ENCODE measurements at regions not wholly inside any gene's neighbourhood (a gene's known extent, or its start where the extent isn't known, plus 50 kb on each side); places are given as distances from the start of the nearest gene placed in this dataset.

- TF ChIP-seq YY1 (IDR thresholded peaks at IDR 0.05): no peak
- TF ChIP-seq HNF4A (conservative IDR thresholded peaks at IDR 0.05): no peak
- TF ChIP-seq EGR1 (IDR thresholded peaks at IDR 0.05; ENCODE audit: low read depth in 2 of 2): no peak
- TF ChIP-seq FOXA2 (IDR thresholded peaks at IDR 0.05): no peak
- no peak for TF ChIP-seq TAF1 (conservative IDR thresholded peaks at IDR 0.05)
- no peak for TF ChIP-seq RXRA (IDR thresholded peaks at IDR 0.05)
- no peak for TF ChIP-seq ZBTB33 (IDR thresholded peaks at IDR 0.05)
- TF ChIP-seq NR2F2 (IDR thresholded peaks at IDR 0.05): no peak
- no peak for TF ChIP-seq SP1 (IDR thresholded peaks at IDR 0.05)
- TF ChIP-seq GABPA (IDR thresholded peaks at IDR 0.05 in 1 of 2, conservative IDR thresholded peaks at IDR 0.05 in 1 of 2): no peak
- no peak for TF ChIP-seq RAD21 (IDR thresholded peaks at IDR 0.05)
- TF ChIP-seq JUND (IDR thresholded peaks at IDR 0.05): no peak
- no peak for TF ChIP-seq MAX (IDR thresholded peaks at IDR 0.05)
- no peak for TF ChIP-seq FOXA1 (IDR thresholded peaks at IDR 0.05)
- TF ChIP-seq REST (IDR thresholded peaks at IDR 0.05): no peak
- TF ChIP-seq ATF3 (IDR thresholded peaks at IDR 0.05): no peak
- TF ChIP-seq CTCF (IDR thresholded peaks at IDR 0.05; ENCODE audit: low read depth, low read length, missing input control): no peak
- no peaks in the 10 kb centered on the region for H3K27me3 ChIP-seq (ENCODE audit: control insufficient read depth in 4 of 4, insufficient read depth in 4 of 4, low read length in 3 of 4)
- no peak overlapping the region for H3K9ac ChIP-seq (ENCODE audit: low read depth in 1 of 2, low read length in 2 of 2)
- no peak for DNase-seq (ENCODE audit: low spot score)
- H3K4me3 ChIP-seq (ENCODE audit: low read depth in 1 of 3, low read length in 3 of 3): no peak overlapping the region
- H3K36me3 ChIP-seq (ENCODE audit: control insufficient read depth in 4 of 4, insufficient read depth in 3 of 4, low read depth in 1 of 4, low read length in 3 of 4): no peaks in the 10 kb centered on the region
- H3K27ac ChIP-seq (ENCODE audit: low read depth in 1 of 2, low read length in 2 of 2): no peak overlapping the region
- no peaks in the 10 kb centered on the region for H3K4me1 ChIP-seq (ENCODE audit: control insufficient read depth in 4 of 4, insufficient read depth in 4 of 4, low read length in 3 of 4)
- no peaks in the 10 kb centered on the region for H3K9me3 ChIP-seq (ENCODE audit: control insufficient read depth in 4 of 4, low read length in 3 of 4)
These were observed 164.0 kb upstream of the CFAP20DC start for GRCh38 chr3:59213860-59214259.
